GM18517 (cell line): ENCODE measurements at regions not wholly inside any gene's neighbourhood (a gene's known extent, or its start where the extent isn't known, plus 50 kb on each side); places are given as distances from the start of the nearest gene placed in this dataset.
"Not testable (repeated sequence)": the region's sequence is repeated elsewhere in the genome, so short reads cannot be mapped to it uniquely, and the experiment has no call there.

Source experiments
- ATAC-seq: cut with Tn5 transposase; IDR thresholded peaks from one replicate; pipeline ENCODE4 v1.9.1; 2021; ENCODE audit warnings: mild to moderate bottlenecking, moderate library complexity; ENCODE audit not compliant: unreplicated experiment

- ATAC-seq = not testable (repeated sequence)
These were observed 51.2 kb upstream of the MB21D2 start for GRCh38 chr3:192968901-192969300.

GRCh38 chr3:192980632-192981031 lies 63.0 kb upstream of the MB21D2 start:
- no peak for ATAC-seq

- no peak for ATAC-seq
These were observed 68.7 kb upstream of the MB21D2 start for GRCh38 chr3:192986379-192986778.

- ATAC-seq = no peak
These were observed 73.7 kb upstream of the MB21D2 start for GRCh38 chr3:192991356-192991755.

GRCh38 chr3:192992361-192992760 lies 74.7 kb upstream of the MB21D2 start:
- ATAC-seq = no peak

GRCh38 chr3:192993411-192993810 lies 75.8 kb upstream of the MB21D2 start:
- ATAC-seq = no peak

GRCh38 chr3:193001113-193001512 lies 83.5 kb upstream of the MB21D2 start:
- not testable (repeated sequence) for ATAC-seq

GRCh38 chr3:193003624-193004023 lies 86.0 kb upstream of the MB21D2 start:
- ATAC-seq = not testable (repeated sequence)

GRCh38 chr3:193008654-193009053 lies 91.0 kb upstream of the MB21D2 start:
- no peak for ATAC-seq

GRCh38 chr3:193010191-193010590 lies 92.5 kb upstream of the MB21D2 start:
- ATAC-seq = no peak

GRCh38 chr3:193011958-193012357 lies 94.3 kb upstream of the MB21D2 start:
- no peak for ATAC-seq

GRCh38 chr3:193014902-193015301 lies 97.2 kb upstream of the MB21D2 start:
- ATAC-seq = no peak

- no peak for ATAC-seq
These were observed 98.8 kb upstream of the MB21D2 start for GRCh38 chr3:193016437-193016901.

- no peak for ATAC-seq
These were observed 103.9 kb upstream of the MB21D2 start for GRCh38 chr3:193021506-193022010.

GRCh38 chr3:193023218-193023617 lies 105.6 kb upstream of the MB21D2 start:
- ATAC-seq = no peak

GRCh38 chr3:193028258-193028657 lies 110.6 kb upstream of the MB21D2 start:
- no peak for ATAC-seq

GRCh38 chr3:193029800-193030199 lies 112.1 kb upstream of the MB21D2 start:
- no peak for ATAC-seq

GRCh38 chr3:193030276-193030675 lies 112.6 kb upstream of the MB21D2 start:
- no peak for ATAC-seq

- ATAC-seq = no peak
These were observed 114.3 kb upstream of the MB21D2 start for GRCh38 chr3:193031911-193032310.

GRCh38 chr3:193033226-193033780 lies 115.6 kb upstream of the MB21D2 start:
- no peak for ATAC-seq

GRCh38 chr3:193037828-193038227 lies 120.2 kb upstream of the MB21D2 start:
- not testable (repeated sequence) for ATAC-seq

GRCh38 chr3:193039058-193039457 lies 121.4 kb upstream of the MB21D2 start:
- no peak for ATAC-seq
